Psoas muscle (tissue), 7 donors: ENCODE measurements at regions not wholly inside any gene's neighbourhood (a gene's known extent, or its start where the extent isn't known, plus 50 kb on each side); places are given as distances from the start of the nearest gene placed in this dataset.
A peak's percentile ranks its signal among the peaks of the same experiment; 100 is the strongest.

ENCODE experiments used
- ATAC-seq, 4 donors: fragments of 200-7000 bp; cut with Tn5 transposase; one replicate each; pipeline ENCODE4 v1.9.1; 2020; ENCODE audit warnings: moderate library complexity in 3 of 4, mild to moderate bottlenecking in 2 of 4
- DNase-seq, 2 donors: peaks; one replicate each; pipeline ENCODE4 v3.0.0-alpha.2; 2020
- H3K27ac ChIP-seq: fragments of 200-600 bp; one replicate; pipeline ENCODE4 v1.8.0; 2022
- H3K27me3 ChIP-seq, 3 donors: fragments of 200-600 bp in 1 of 3; one replicate each; pipeline versions ENCODE4 v1.6.1 to v1.8.0; 2013 to 2022; ENCODE audit warnings: low read length in 2 of 3, mild to moderate bottlenecking in 2 of 3, moderate library complexity in 1 of 3; ENCODE audit not compliant: insufficient read depth in 3 of 3
- H3K36me3 ChIP-seq, 2 donors: fragments of 200-600 bp in 1 of 2; one replicate each; pipeline versions ENCODE4 v1.6.1 to v1.8.0; 2013 to 2022; ENCODE audit warnings: low read depth in 1 of 2, mild to moderate bottlenecking in 1 of 2, moderate library complexity in 1 of 2; ENCODE audit not compliant: insufficient read depth in 1 of 2
- H3K4me1 ChIP-seq: fragments of 200-600 bp; one replicate; pipeline ENCODE4 v1.8.0; 2022
- H3K4me3 ChIP-seq: fragments of 200-600 bp; one replicate; pipeline ENCODE4 v1.8.0; 2022; ENCODE audit warnings: mild to moderate bottlenecking
- H3K9me3 ChIP-seq: fragments of 200-600 bp; one replicate; pipeline ENCODE4 v1.8.0; 2022
- CTCF ChIP-seq: fragments of 200-600 bp; IDR thresholded peaks from one replicate; pipeline ENCODE4 v1.8.0; 2022; ENCODE audit warnings: antibody characterized with exemption
- WGBS, 3 donors: extraction: QIAGEN DNeasy Blood & Tissue Kit; methylation state at CpG; one replicate each; pipeline versions ENCODE4 v1.1.6 to v1.1.7; 2013; 5-methylcytosine and 5-hydroxymethylcytosine counted together
- intact Hi-C, 2 donors: fragments of 100-400 bp; cut with DNase I; formaldehyde crosslinking; loops; one replicate each; pipeline versions ENCODE4 v1.11.0 to v1.14.2; 2022
- donor health status: healthy with polysubstance abuse.
- donor health status: DM: no; HTN: no; CAD: no; lungs with moderate emphysema.
- donor health status: Bipolar disorder and iron deficiency.
- donor health status: healthy.
- donor health status: DM: yes; HTN: yes; CAD: no.
- donor health status: DM: no; HTN: no; CAD: no.
- donor health status: DM: yes; HTN: yes; CAD: no.

- ATAC-seq (no peak), DNase-seq (no peak)
- H3K4me3 ChIP-seq, result no peak overlapping the region
- H3K4me1 ChIP-seq, result no peaks in the 10 kb centered on the region
- TF ChIP-seq CTCF, result no peak
- 88 to 95% (median 93%) methylated on average over 10 of the region's 10 CpGs for WGBS, 3 donors
- H3K36me3 ChIP-seq, result no peaks in the 10 kb centered on the region
- intact Hi-C loops, result no loop called here
- no peaks in the 10 kb centered on the region for H3K9me3 ChIP-seq
- no peaks in the 10 kb centered on the region for H3K27me3 ChIP-seq
- H3K27ac ChIP-seq, result no peak overlapping the region
Observed at GRCh38 chr3:72087420-72087819, 302.5 kb upstream of the PROK2 start.

GRCh38 chr3:72086743-72087087 is 301.8 kb upstream of the PROK2 start:
- Histone ChIP-seq H3K9me3 (no peaks in the 10 kb centered on the region), H3K4me1 (no peaks in the 10 kb centered on the region), H3K36me3 (no peaks in the 10 kb centered on the region), H3K4me3 (no peak overlapping the region), H3K27me3 (no peaks in the 10 kb centered on the region), H3K27ac (no peak overlapping the region)
- intact Hi-C loops, result no loop called here
- DNase-seq (no peak), ATAC-seq (no peak)
- no peak for TF ChIP-seq CTCF
- WGBS, 3 donors, result 74 to 76% (median 74%) methylated on average over 11 of the region's 11 CpGs

- H3K36me3 ChIP-seq, result no peaks in the 10 kb centered on the region
- ATAC-seq, result peak in 2 of 4 donors; percentile 32 to 53
- no peak for DNase-seq
- 80 to 86% (median 82%) methylated on average over 5 of the region's 5 CpGs for WGBS, 3 donors
- H3K4me3 ChIP-seq, result no peak overlapping the region
- intact Hi-C loops, result no loop called here
- no peaks in the 10 kb centered on the region for H3K27me3 ChIP-seq
- TF ChIP-seq CTCF, result no peak
- no peak overlapping the region for H3K27ac ChIP-seq
- H3K9me3 ChIP-seq, result no peaks in the 10 kb centered on the region
- H3K4me1 ChIP-seq, result no peaks in the 10 kb centered on the region
Observed at GRCh38 chr3:72086042-72086742, 301.2 kb upstream of the PROK2 start.

- no peaks in the 10 kb centered on the region for H3K27me3 ChIP-seq
- no peaks in the 10 kb centered on the region for H3K4me1 ChIP-seq
- H3K36me3 ChIP-seq, result no peaks in the 10 kb centered on the region
- no peaks in the 10 kb centered on the region for H3K9me3 ChIP-seq
- ATAC-seq, result no peak
- H3K4me3 ChIP-seq, result no peak overlapping the region
- 92 to 94% (median 92%) methylated on average over 6 of the region's 6 CpGs for WGBS, 3 donors
- no peak for TF ChIP-seq CTCF
- DNase-seq, result no peak
- H3K27ac ChIP-seq, result no peak overlapping the region
- intact Hi-C loops, result no loop called here
Observed at GRCh38 chr3:72085036-72085435, 300.1 kb upstream of the PROK2 start.
